ENCODE measurements at regions not wholly inside any gene's neighbourhood (a gene's known extent, or its start where the extent isn't known, plus 50 kb on each side); places are given as distances from the start of the nearest gene placed in this dataset.

DNA sequence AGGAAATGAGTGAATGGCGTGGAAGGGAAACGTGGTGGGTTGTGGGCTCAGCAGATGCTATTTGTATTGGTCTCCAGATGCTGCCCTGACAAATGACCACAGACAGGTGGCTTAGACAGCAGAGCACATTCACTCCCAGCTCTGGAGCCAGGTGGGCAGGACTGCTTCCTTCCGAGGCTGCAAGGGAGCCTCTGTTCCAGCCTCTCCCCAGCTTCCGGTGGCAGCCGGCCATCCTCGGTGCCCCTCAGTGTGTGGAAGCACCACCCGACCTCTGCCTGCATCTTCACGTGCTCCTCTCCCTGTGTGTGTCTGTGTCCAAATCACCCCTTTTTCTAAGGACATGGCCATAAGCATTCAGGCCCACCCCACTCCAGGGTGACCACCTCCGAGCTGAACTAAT, 105.1 kb downstream of the SOX1 start:
- TF ChIP-seq EZH2 (IDR thresholded peaks at IDR 0.05; ENCODE audit: borderline replicate concordance, low read depth, low read length, severe bottlenecking) (no peak), MYC (IDR thresholded peaks at IDR 0.05; ENCODE audit: low read depth, low read length) (no peak), FOS (IDR thresholded peaks at IDR 0.05; ENCODE audit: borderline replicate concordance, insufficient read depth, low read length) (no peak), POLR2A (IDR thresholded peaks at IDR 0.05; ENCODE audit: low read depth, low read length) (no peak), JUN (IDR thresholded peaks at IDR 0.05; ENCODE audit: borderline replicate concordance, insufficient read depth, insufficient read length, low read depth) (no peak), POLR2AphosphoS5 (IDR thresholded peaks at IDR 0.05; ENCODE audit: insufficient read depth, low read depth, low read length) (no peak), GATA2 (IDR thresholded peaks at IDR 0.05; ENCODE audit: insufficient read depth, insufficient read length, low read depth, low read length) (no peak)
- TF ChIP-seq, protein P1, sequence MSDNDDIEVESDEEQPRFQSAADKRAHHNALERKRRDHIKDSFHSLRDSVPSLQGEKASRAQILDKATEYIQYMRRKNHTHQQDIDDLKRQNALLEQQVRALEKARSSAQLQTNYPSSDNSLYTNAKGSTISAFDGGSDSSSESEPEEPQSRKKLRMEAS (IDR thresholded peaks at IDR 0.05; ENCODE audit: insufficient read depth, insufficient read length): no peak
- TF ChIP-seq, protein P2, sequence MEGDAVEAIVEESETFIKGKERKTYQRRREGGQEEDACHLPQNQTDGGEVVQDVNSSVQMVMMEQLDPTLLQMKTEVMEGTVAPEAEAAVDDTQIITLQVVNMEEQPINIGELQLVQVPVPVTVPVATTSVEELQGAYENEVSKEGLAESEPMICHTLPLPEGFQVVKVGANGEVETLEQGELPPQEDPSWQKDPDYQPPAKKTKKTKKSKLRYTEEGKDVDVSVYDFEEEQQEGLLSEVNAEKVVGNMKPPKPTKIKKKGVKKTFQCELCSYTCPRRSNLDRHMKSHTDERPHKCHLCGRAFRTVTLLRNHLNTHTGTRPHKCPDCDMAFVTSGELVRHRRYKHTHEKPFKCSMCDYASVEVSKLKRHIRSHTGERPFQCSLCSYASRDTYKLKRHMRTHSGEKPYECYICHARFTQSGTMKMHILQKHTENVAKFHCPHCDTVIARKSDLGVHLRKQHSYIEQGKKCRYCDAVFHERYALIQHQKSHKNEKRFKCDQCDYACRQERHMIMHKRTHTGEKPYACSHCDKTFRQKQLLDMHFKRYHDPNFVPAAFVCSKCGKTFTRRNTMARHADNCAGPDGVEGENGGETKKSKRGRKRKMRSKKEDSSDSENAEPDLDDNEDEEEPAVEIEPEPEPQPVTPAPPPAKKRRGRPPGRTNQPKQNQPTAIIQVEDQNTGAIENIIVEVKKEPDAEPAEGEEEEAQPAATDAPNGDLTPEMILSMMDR (IDR thresholded peaks at IDR 0.05; ENCODE audit: extremely low read depth in 1 of 2, insufficient read depth in 1 of 2, low read depth in 1 of 2, low read length in 2 of 2): no peak
- H4K20me1 ChIP-seq (replicated peaks; ENCODE audit: control insufficient read depth, extremely low read depth, insufficient read depth, low read length): no peaks in the 10 kb centered on the region
- dilution Hi-C loops (cut with MboI; ENCODE audit: extremely low pct_ligation_motif_present, low sequenced_read_pairs) (no loop called here), intact Hi-C loops (cut with micrococcal nuclease) (no loop called here)
- no peaks in the 10 kb centered on the region for H3K27me3 ChIP-seq (ENCODE audit: control insufficient read depth in 2 of 2, insufficient read depth in 2 of 2, low read length in 2 of 2)
- ChIA-PET CTCF (no interaction called here), POLR2A (no interaction called here)
- peaks cover 8% of the 10 kb centered on the region for H3K9me3 ChIP-seq (replicated peaks; ENCODE audit: control insufficient read depth, insufficient read depth, low read length)
- H3K79me2 ChIP-seq (ENCODE audit: control insufficient read depth, insufficient read depth, low read length): no peaks in the 10 kb centered on the region
- no peaks in the 10 kb centered on the region for H3K36me3 ChIP-seq (ENCODE audit: control insufficient read depth in 2 of 2, extremely low read depth in 1 of 2, insufficient read depth in 2 of 2, low read length in 2 of 2)
- no peaks in the 10 kb centered on the region for H3K9me1 ChIP-seq (replicated peaks; ENCODE audit: control insufficient read depth, extremely low read depth, insufficient read depth, low read length)
- no peak overlapping the region for H3K9ac ChIP-seq (replicated peaks; ENCODE audit: extremely low read depth, insufficient read depth, low read length)
- H3K27ac ChIP-seq (ENCODE audit: insufficient read depth, low read depth, low read length): no peak overlapping the region
- BruUV-seq (replicated peaks): no TSS peak
- H3K4me3 ChIP-seq (replicated peaks in 1 of 3; ENCODE audit: insufficient read depth in 1 of 3, low read depth in 1 of 3, low read length in 3 of 3): no peak overlapping the region
- FAIRE-seq: no peak
- no peak overlapping the region for H3K4me2 ChIP-seq (ENCODE audit: insufficient read depth, low read length)
- H3K4me1 ChIP-seq (ENCODE audit: control insufficient read depth, extremely low read depth, insufficient read depth, low read length): no peaks in the 10 kb centered on the region
- H2AFZ ChIP-seq (ENCODE audit: low read depth, low read length): no peak overlapping the region
- DNase-seq (ENCODE audit: low read depth, low spot score): no peak
